ENCODE measurements at regions not wholly inside any gene's neighbourhood (a gene's known extent, or its start where the extent isn't known, plus 50 kb on each side); places are given as distances from the start of the nearest gene placed in this dataset.

DNA sequence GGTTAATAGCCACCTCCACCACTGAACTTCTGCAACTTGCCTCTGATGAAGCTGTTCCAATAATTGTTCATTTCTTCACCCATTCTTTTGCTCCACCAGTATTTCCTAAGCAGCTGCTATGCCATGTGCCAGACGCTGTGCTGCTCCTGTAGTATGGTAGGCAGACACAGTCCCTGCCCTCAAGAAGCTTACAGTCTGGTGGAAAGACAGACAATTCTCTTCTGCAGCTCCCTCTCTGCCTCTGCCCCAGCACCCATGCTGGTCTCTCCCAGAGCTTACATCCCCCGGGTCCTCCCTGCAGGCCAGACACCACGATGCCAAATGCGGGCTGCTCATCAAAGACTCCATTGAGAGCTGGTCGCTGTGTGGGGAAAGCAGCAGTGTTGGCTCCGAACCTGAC is 111.6 kb upstream of the ESRRB start:
- no peaks in the 10 kb centered on the region for H3K4me1 ChIP-seq (ENCODE audit: control insufficient read depth in 1 of 2, insufficient read depth in 2 of 2, low read length in 2 of 2)
- H3K4me2 ChIP-seq (ENCODE audit: low read length): no peak overlapping the region
- no peak overlapping the region for H3K18ac ChIP-seq (ENCODE audit: low read length)
- no peak overlapping the region for H2BK12ac ChIP-seq (ENCODE audit: low read length)
- no peak for DNase-seq
- H3K23ac ChIP-seq (ENCODE audit: low read length): no peak overlapping the region
- H4K12ac ChIP-seq (ENCODE audit: low read depth, low read length): no peak overlapping the region
- H3K4ac ChIP-seq (ENCODE audit: low read depth, low read length): no peak overlapping the region
- H3K9me3 ChIP-seq (ENCODE audit: insufficient read depth, low read depth, low read length): no peaks in the 10 kb centered on the region
- H2BK120ac ChIP-seq (ENCODE audit: insufficient read depth, low read length, poor library complexity): no peak overlapping the region
- no peaks in the 10 kb centered on the region for H3K27me3 ChIP-seq (ENCODE audit: insufficient read depth, low read length)
- H3K79me2 ChIP-seq (ENCODE audit: control insufficient read depth, insufficient read depth, low read length, poor library complexity): no peaks in the 10 kb centered on the region
- H4K8ac ChIP-seq (ENCODE audit: low read depth, low read length): no peak overlapping the region
- H3K4me3 ChIP-seq (ENCODE audit: low read depth, low read length): no peak overlapping the region
- no peaks in the 10 kb centered on the region for H3K79me1 ChIP-seq (ENCODE audit: low read length)
- H2BK5ac ChIP-seq (ENCODE audit: low read depth, low read length, poor library complexity): no peak overlapping the region
- no peak overlapping the region for H3K27ac ChIP-seq (ENCODE audit: low read depth, low read length)
- no peaks in the 10 kb centered on the region for H3K36me3 ChIP-seq (ENCODE audit: control insufficient read depth in 1 of 2, insufficient read depth in 2 of 2, low read length in 2 of 2)
- H4K91ac ChIP-seq (ENCODE audit: low read depth, low read length): no peak overlapping the region
- H3K9ac ChIP-seq (ENCODE audit: low read length): no peak overlapping the region
- H2AK5ac ChIP-seq (ENCODE audit: low read length): no peak overlapping the region
- no peak overlapping the region for H3K14ac ChIP-seq (ENCODE audit: low read length)
- WGBS (ENCODE audit: extremely low coverage, insufficient coverage, insufficient read length): no CpG with 5 or more reads among the region's 6 CpGs
- no peak overlapping the region for H2AFZ ChIP-seq (ENCODE audit: insufficient read depth, low read length, poor library complexity)

DNA sequence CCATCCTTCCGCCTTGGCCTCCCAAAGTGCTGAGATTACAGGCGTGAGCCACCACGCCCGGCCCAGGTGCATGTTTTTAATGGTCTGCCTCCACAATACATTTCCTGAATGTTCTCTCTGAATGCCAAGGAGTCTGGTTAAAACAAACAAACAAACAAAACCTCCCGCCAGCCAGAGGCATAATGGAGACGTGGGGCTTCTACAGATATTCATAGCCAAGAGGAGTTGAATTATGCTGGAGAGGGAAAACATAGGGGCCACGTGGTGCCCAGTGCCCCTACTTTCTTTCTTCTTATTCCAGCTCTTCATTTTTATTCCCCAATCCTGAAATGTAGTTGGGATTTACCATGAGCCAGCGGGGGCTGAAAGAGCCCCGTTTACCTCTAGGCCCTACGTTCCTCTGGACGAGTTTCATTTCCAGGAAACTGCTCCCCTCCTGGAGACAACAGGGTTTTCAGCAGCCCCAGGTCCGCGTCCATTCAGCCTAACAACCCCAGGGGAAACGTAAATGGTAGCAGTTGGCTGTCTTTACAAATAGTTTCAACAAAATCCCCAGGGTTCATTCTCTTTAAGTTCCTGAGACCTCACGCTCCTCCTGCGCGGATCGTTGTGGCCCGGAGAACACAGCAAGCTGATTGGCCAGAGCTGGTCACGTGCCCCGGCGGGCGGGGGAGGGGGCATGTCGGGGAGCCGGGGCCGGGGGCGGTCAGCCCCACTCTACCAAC is 108.5 kb upstream of the ESRRB start:
- DNase-seq: peak in 1 of 2 donors; percentile 46
- no peak overlapping the region for H2BK12ac ChIP-seq (ENCODE audit: low read length)
- H4K8ac ChIP-seq (ENCODE audit: low read depth, low read length): no peak overlapping the region
- H3K23ac ChIP-seq (ENCODE audit: low read length): no peak overlapping the region
- H3K9me3 ChIP-seq (ENCODE audit: insufficient read depth, low read depth, low read length): no peaks in the 10 kb centered on the region
- peak overlapping the region; percentile 77 for H3K4me2 ChIP-seq (ENCODE audit: low read length)
- no peaks in the 10 kb centered on the region for H3K79me2 ChIP-seq (ENCODE audit: control insufficient read depth, insufficient read depth, low read length, poor library complexity)
- peak overlapping the region; percentile 51 for H3K4me3 ChIP-seq (ENCODE audit: low read depth, low read length)
- no peaks in the 10 kb centered on the region for H3K79me1 ChIP-seq (ENCODE audit: low read length)
- H2BK5ac ChIP-seq (ENCODE audit: low read depth, low read length, poor library complexity): no peak overlapping the region
- peak overlapping the region; percentile 60 for H3K9ac ChIP-seq (ENCODE audit: low read length)
- no peak overlapping the region for H2AK5ac ChIP-seq (ENCODE audit: low read length)
- H3K14ac ChIP-seq (ENCODE audit: low read length): no peak overlapping the region
- no peaks in the 10 kb centered on the region for H3K4me1 ChIP-seq (ENCODE audit: control insufficient read depth in 1 of 2, insufficient read depth in 2 of 2, low read length in 2 of 2)
- no peak overlapping the region for H4K12ac ChIP-seq (ENCODE audit: low read depth, low read length)
- no peak overlapping the region for H3K18ac ChIP-seq (ENCODE audit: low read length)
- no peak overlapping the region for H3K4ac ChIP-seq (ENCODE audit: low read depth, low read length)
- H3K27ac ChIP-seq (ENCODE audit: low read depth, low read length): no peak overlapping the region
- no CpG with 5 or more reads among the region's 27 CpGs for WGBS (ENCODE audit: extremely low coverage, insufficient coverage, insufficient read length)
- H3K27me3 ChIP-seq (ENCODE audit: insufficient read depth, low read length): no peaks in the 10 kb centered on the region
- no peak overlapping the region for H2BK120ac ChIP-seq (ENCODE audit: insufficient read depth, low read length, poor library complexity)
- no peak overlapping the region for H4K91ac ChIP-seq (ENCODE audit: low read depth, low read length)
- H2AFZ ChIP-seq (ENCODE audit: insufficient read depth, low read length, poor library complexity): no peak overlapping the region
- no peaks in the 10 kb centered on the region for H3K36me3 ChIP-seq (ENCODE audit: control insufficient read depth in 1 of 2, insufficient read depth in 2 of 2, low read length in 2 of 2)

DNA sequence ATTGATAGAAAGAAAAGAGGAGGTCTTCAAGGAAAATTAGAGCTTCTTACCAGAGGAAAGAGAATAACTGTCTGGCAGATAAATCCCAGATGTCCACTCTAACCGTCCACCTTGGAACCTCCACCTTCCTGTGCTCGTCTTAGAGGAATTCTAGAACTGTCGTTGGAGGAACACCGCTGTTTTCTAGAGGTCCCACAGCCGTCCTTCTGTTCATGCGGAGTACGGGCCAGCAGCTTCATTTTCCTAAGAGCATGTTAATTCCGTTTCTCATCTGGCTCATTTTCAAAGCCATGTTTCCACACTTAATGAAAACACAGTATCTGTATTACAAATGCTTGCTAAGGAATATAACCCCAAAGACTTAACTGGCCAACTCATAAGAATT is 107.9 kb upstream of the ESRRB start:
- Histone ChIP-seq H4K91ac (ENCODE audit: low read depth, low read length) (no peak overlapping the region), H3K4me1 (ENCODE audit: control insufficient read depth in 1 of 2, insufficient read depth in 2 of 2, low read length in 2 of 2) (no peaks in the 10 kb centered on the region), H3K4me2 (ENCODE audit: low read length) (peak overlapping the region; percentile 77), H3K4ac (ENCODE audit: low read depth, low read length) (no peak overlapping the region), H2BK120ac (ENCODE audit: insufficient read depth, low read length, poor library complexity) (no peak overlapping the region), H4K8ac (ENCODE audit: low read depth, low read length) (no peak overlapping the region), H3K79me2 (ENCODE audit: control insufficient read depth, insufficient read depth, low read length, poor library complexity) (no peaks in the 10 kb centered on the region), H3K9ac (ENCODE audit: low read length) (no peak overlapping the region), H3K18ac (ENCODE audit: low read length) (no peak overlapping the region), H3K79me1 (ENCODE audit: low read length) (no peaks in the 10 kb centered on the region), H3K36me3 (ENCODE audit: control insufficient read depth in 1 of 2, insufficient read depth in 2 of 2, low read length in 2 of 2) (no peaks in the 10 kb centered on the region), H2AFZ (ENCODE audit: insufficient read depth, low read length, poor library complexity) (no peak overlapping the region), H3K14ac (ENCODE audit: low read length) (no peak overlapping the region), H3K9me3 (ENCODE audit: insufficient read depth, low read depth, low read length) (no peaks in the 10 kb centered on the region), H3K27me3 (ENCODE audit: insufficient read depth, low read length) (no peaks in the 10 kb centered on the region), H2AK5ac (ENCODE audit: low read length) (no peak overlapping the region), H2BK12ac (ENCODE audit: low read length) (no peak overlapping the region), H4K12ac (ENCODE audit: low read depth, low read length) (no peak overlapping the region), H3K23ac (ENCODE audit: low read length) (no peak overlapping the region), H3K4me3 (ENCODE audit: low read depth, low read length) (no peak overlapping the region), H2BK5ac (ENCODE audit: low read depth, low read length, poor library complexity) (no peak overlapping the region), H3K27ac (ENCODE audit: low read depth, low read length) (no peak overlapping the region)
- DNase-seq: no peak
- no CpG with 5 or more reads among the region's 8 CpGs for WGBS (ENCODE audit: extremely low coverage, insufficient coverage, insufficient read length)

DNA sequence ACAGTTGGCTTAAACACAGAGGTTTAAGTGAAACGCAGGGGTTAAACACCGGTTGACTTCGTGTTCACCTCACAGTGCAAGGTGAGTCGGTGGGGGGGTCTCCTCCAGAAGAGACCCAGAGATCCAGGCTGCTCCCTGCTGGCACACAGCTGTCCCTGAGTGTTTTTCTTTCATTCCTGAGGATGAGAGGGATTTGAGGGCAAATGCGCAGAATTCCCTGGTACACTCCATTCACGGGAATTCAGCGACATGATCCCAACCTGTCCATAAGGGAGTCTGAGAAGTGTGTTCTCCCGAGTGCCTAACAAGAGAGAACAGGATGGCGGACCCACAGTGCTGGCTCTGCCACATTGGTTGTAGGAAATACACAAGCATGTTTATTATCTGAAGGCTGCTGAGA is 107.2 kb upstream of the ESRRB start:
- no peaks in the 10 kb centered on the region for H3K79me2 ChIP-seq (ENCODE audit: control insufficient read depth, insufficient read depth, low read length, poor library complexity)
- no peak overlapping the region for H3K4me3 ChIP-seq (ENCODE audit: low read depth, low read length)
- no peak for DNase-seq
- no peak overlapping the region for H3K18ac ChIP-seq (ENCODE audit: low read length)
- no peak overlapping the region for H4K12ac ChIP-seq (ENCODE audit: low read depth, low read length)
- no peak overlapping the region for H3K9ac ChIP-seq (ENCODE audit: low read length)
- WGBS (ENCODE audit: extremely low coverage, insufficient coverage, insufficient read length): no CpG with 5 or more reads among the region's 9 CpGs
- H4K91ac ChIP-seq (ENCODE audit: low read depth, low read length): no peak overlapping the region
- no peaks in the 10 kb centered on the region for H3K36me3 ChIP-seq (ENCODE audit: control insufficient read depth in 1 of 2, insufficient read depth in 2 of 2, low read length in 2 of 2)
- no peak overlapping the region for H3K27ac ChIP-seq (ENCODE audit: low read depth, low read length)
- H3K4me2 ChIP-seq (ENCODE audit: low read length): no peak overlapping the region
- no peak overlapping the region for H3K4ac ChIP-seq (ENCODE audit: low read depth, low read length)
- no peak overlapping the region for H2AFZ ChIP-seq (ENCODE audit: insufficient read depth, low read length, poor library complexity)
- no peak overlapping the region for H3K23ac ChIP-seq (ENCODE audit: low read length)
- H4K8ac ChIP-seq (ENCODE audit: low read depth, low read length): no peak overlapping the region
- H3K4me1 ChIP-seq (ENCODE audit: control insufficient read depth in 1 of 2, insufficient read depth in 2 of 2, low read length in 2 of 2): no peaks in the 10 kb centered on the region
- no peaks in the 10 kb centered on the region for H3K27me3 ChIP-seq (ENCODE audit: insufficient read depth, low read length)
- no peak overlapping the region for H2BK120ac ChIP-seq (ENCODE audit: insufficient read depth, low read length, poor library complexity)
- H3K79me1 ChIP-seq (ENCODE audit: low read length): no peaks in the 10 kb centered on the region
- H2BK5ac ChIP-seq (ENCODE audit: low read depth, low read length, poor library complexity): no peak overlapping the region
- no peak overlapping the region for H2AK5ac ChIP-seq (ENCODE audit: low read length)
- H3K14ac ChIP-seq (ENCODE audit: low read length): no peak overlapping the region
- no peak overlapping the region for H2BK12ac ChIP-seq (ENCODE audit: low read length)
- H3K9me3 ChIP-seq (ENCODE audit: insufficient read depth, low read depth, low read length): no peaks in the 10 kb centered on the region

Measured in trophoblast cell (in vitro differentiated cells and primary cell).